Inflammatory macrophage (primary cell): ENCODE measurements at regions not wholly inside any gene's neighbourhood (a gene's known extent, or its start where the extent isn't known, plus 50 kb on each side); places are given as distances from the start of the nearest gene placed in this dataset.
"Not testable (repeated sequence)": the region's sequence is repeated elsewhere in the genome, so short reads cannot be mapped to it uniquely, and the experiment has no call there.

Source experiments
- DNase-seq, 2 donors: peaks; one replicate each; pipeline ENCODE4 v3.0.0-alpha.2; 2020 to 2022

DNA sequence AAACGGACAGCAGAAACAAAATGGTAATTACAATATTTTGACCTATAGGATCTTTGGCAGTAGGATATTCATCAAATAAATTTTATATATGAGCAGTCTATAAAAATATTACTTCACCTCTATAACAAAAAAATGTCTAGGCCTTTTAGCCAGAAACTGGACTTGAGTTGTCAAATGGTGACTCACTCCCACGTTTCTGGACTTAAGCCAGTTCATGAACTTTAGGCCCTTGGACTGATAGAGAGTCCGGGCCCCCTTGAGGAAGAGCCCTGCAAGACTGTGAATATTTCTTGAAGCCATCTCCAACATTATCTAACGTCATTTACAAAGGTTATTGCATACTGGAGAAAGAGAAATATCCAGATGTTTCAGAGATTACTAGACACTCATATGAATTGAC is 106.8 kb upstream of the FAM47A start:
- DNase-seq: no peak

- DNase-seq: not testable (repeated sequence)
Observed at GRCh38 chrX:34230156-34230555, 98.0 kb upstream of the FAM47A start.

- no peak for DNase-seq
Observed at GRCh38 chrX:34227804-34228203, 95.7 kb upstream of the FAM47A start.

GRCh38 chrX:34223574-34223973 is 91.5 kb upstream of the FAM47A start:
- no peak for DNase-seq

GRCh38 chrX:34218063-34218462 is 85.9 kb upstream of the FAM47A start:
- DNase-seq: peak; percentile 22 to 51

GRCh38 chrX:34197946-34198345 is 65.8 kb upstream of the FAM47A start:
- DNase-seq: no peak
